CD14-positive monocyte (primary cell): ENCODE measurements at regions not wholly inside any gene's neighbourhood (a gene's known extent, or its start where the extent isn't known, plus 50 kb on each side); places are given as distances from the start of the nearest gene placed in this dataset.

Experiments
- DNase-seq, 3 donors: peaks; one replicate each; pipeline ENCODE4 v3.0.0-alpha.2; 2011 to 2022
- H2AFZ ChIP-seq: 2 replicates; pipeline ENCODE4 v1.6.0; 2012; ENCODE audit warnings: mild to moderate bottlenecking, low read depth, low read length, inconsistent platforms; ENCODE audit not compliant: insufficient read depth, poor library complexity, severe bottlenecking
- H3K27ac ChIP-seq, 2 donors: 1 replicate in 1 of 2; 2 replicates in 1 of 2; pipeline ENCODE4 v1.5.1; 2012 to 2013; ENCODE audit warnings: low read length in 2 of 2, control low read depth in 1 of 2, inconsistent platforms in 1 of 2, low read depth in 1 of 2, mild to moderate bottlenecking in 1 of 2
- H3K27me3 ChIP-seq, 2 donors: one replicate each; pipeline versions ENCODE4 v1.6.0 to v1.6.1; 2011 to 2013; ENCODE audit warnings: low read length in 2 of 2; ENCODE audit not compliant: control insufficient read depth in 2 of 2, insufficient read depth in 2 of 2
- H3K36me3 ChIP-seq, 2 donors: replicated peaks in 1 of 2; 1 replicate in 1 of 2; 2 replicates in 1 of 2; pipeline versions ENCODE4 v1.5.1 to v1.6.1; 2012 to 2013; ENCODE audit warnings: low read length in 2 of 2, control low read depth in 1 of 2, inconsistent platforms in 1 of 2, mild to moderate bottlenecking in 1 of 2; ENCODE audit not compliant: insufficient read depth in 2 of 2, control insufficient read depth in 1 of 2
- H3K4me1 ChIP-seq, 2 donors: 1 replicate in 1 of 2; 2 replicates in 1 of 2; pipeline versions ENCODE4 v1.5.1 to v1.6.1; 2012 to 2013; ENCODE audit warnings: low read length in 2 of 2, control low read depth in 1 of 2, inconsistent platforms in 1 of 2, mild to moderate bottlenecking in 1 of 2, moderate library complexity in 1 of 2; ENCODE audit not compliant: insufficient read depth in 2 of 2, control insufficient read depth in 1 of 2
- H3K4me2 ChIP-seq: replicated peaks from 2 replicates; pipeline ENCODE3; 2012; ENCODE audit warnings: low read length, moderate library complexity, mild to moderate bottlenecking; ENCODE audit not compliant: poor library complexity, severe bottlenecking; ENCODE audit errors: extremely low read depth
- H3K4me3 ChIP-seq, 3 experiments: fragments of 200-600 bp in 1 of 3; sonication (generic) in 1 of 3; replicated peaks in 1 of 3; 1 replicate in 2 of 3; 2 replicates in 1 of 3; pipeline ENCODE4 v1.5.1; 2011 to 2013; ENCODE audit warnings: low read length in 3 of 3, mild to moderate bottlenecking in 3 of 3, control low read depth in 2 of 3, low read depth in 2 of 3, inconsistent platforms in 1 of 3, moderate library complexity in 1 of 3
- H3K79me2 ChIP-seq: 2 replicates; pipeline ENCODE4 v1.6.0; 2012; ENCODE audit warnings: mild to moderate bottlenecking, control low read depth, inconsistent platforms, low read length, moderate library complexity; ENCODE audit not compliant: insufficient read depth
- H3K9ac ChIP-seq: 2 replicates; pipeline ENCODE4 v1.6.0; 2017; ENCODE audit warnings: low read length, mild to moderate bottlenecking; ENCODE audit not compliant: insufficient read depth, poor library complexity, severe bottlenecking
- H3K9me3 ChIP-seq, 2 donors: replicated peaks in 1 of 2; 1 replicate in 1 of 2; 2 replicates in 1 of 2; pipeline versions ENCODE4 v1.5.1 to v1.6.1; 2012 to 2013; ENCODE audit warnings: low read length in 2 of 2, control low read depth in 1 of 2; ENCODE audit not compliant: control insufficient read depth in 1 of 2, insufficient read depth in 1 of 2
- H4K20me1 ChIP-seq: 2 replicates; pipeline ENCODE4 v1.6.0; 2012; ENCODE audit warnings: mild to moderate bottlenecking, low read length, control low read depth, moderate library complexity; ENCODE audit not compliant: insufficient read depth
- H3K27ac Mint-ChIP-seq, 7 donors: one replicate each; pipeline ENCODE4 v1.8.0; 2020; ENCODE audit warnings: mild to moderate bottlenecking in 7 of 7, mixed read lengths in 7 of 7, moderate library complexity in 6 of 7, inconsistent platforms in 2 of 7
- H3K27me3 Mint-ChIP-seq, 3 donors: one replicate each; pipeline ENCODE4 v1.8.0; 2021 to 2022; ENCODE audit warnings: low read depth in 3 of 3, mild to moderate bottlenecking in 3 of 3, mixed read lengths in 3 of 3, moderate library complexity in 3 of 3, inconsistent platforms in 1 of 3
- H3K36me3 Mint-ChIP-seq, 2 donors: one replicate each; pipeline ENCODE4 v1.8.0; 2020; ENCODE audit warnings: mixed read lengths in 2 of 2, inconsistent platforms in 1 of 2, mild to moderate bottlenecking in 1 of 2
- H3K4me1 Mint-ChIP-seq: one replicate; pipeline ENCODE4 v1.8.0; 2020; ENCODE audit warnings: mild to moderate bottlenecking, mixed read lengths
- H3K4me3 Mint-ChIP-seq, 2 donors: one replicate each; pipeline ENCODE4 v1.8.0; 2020; ENCODE audit warnings: mild to moderate bottlenecking in 2 of 2, mixed read lengths in 2 of 2, moderate library complexity in 1 of 2
- H3K9me3 Mint-ChIP-seq, 7 donors: one replicate each; pipeline ENCODE4 v1.8.0; 2020 to 2022; ENCODE audit warnings: mixed read lengths in 7 of 7, mild to moderate bottlenecking in 6 of 7, moderate library complexity in 6 of 7, inconsistent platforms in 2 of 7
- CTCF ChIP-seq: fragments of 200-600 bp; IDR thresholded peaks from one replicate; pipeline ENCODE4 v1.8.0; 2022; ENCODE audit warnings: antibody characterized with exemption, mild to moderate bottlenecking
- WGBS: methylation state at CpG from one replicate; pipeline ENCODE4 v1.1.5; 2013; ENCODE audit warnings: missing lambda C conversion rate; ENCODE audit not compliant: insufficient coverage; 5-methylcytosine and 5-hydroxymethylcytosine counted together
- intact Hi-C, 2 donors: fragments of 100-400 bp; cut with micrococcal nuclease; formaldehyde crosslinking; loops; one replicate each; pipeline versions ENCODE4 v1.15.0 to v1.15.1; 2023

- Histone ChIP-seq H3K27ac (no peak overlapping the region), H3K36me3 (no peaks in the 10 kb centered on the region), H3K4me1 (no peaks in the 10 kb centered on the region), H3K4me3 (no peak overlapping the region), H2AFZ (no peak overlapping the region), H3K4me2 (no peak overlapping the region), H3K79me2 (no peaks in the 10 kb centered on the region), H3K9me3 (peaks cover 0 to 10% of the 10 kb centered on the region in 2 donors), H4K20me1 (no peaks in the 10 kb centered on the region), H3K27me3 (no peaks in the 10 kb centered on the region), H3K9ac (no peak overlapping the region)
- no peaks in the 10 kb centered on the region for H3K4me1 Mint-ChIP-seq
- intact Hi-C loops, result no loop called here
- H3K27ac Mint-ChIP-seq, result no peak overlapping the region
- H3K9me3 Mint-ChIP-seq, result peaks cover 0 to 13% (median 4%) of the 10 kb centered on the region in 7 donors
- peaks cover 0 to 4% (median 2%) of the 10 kb centered on the region in 3 donors for H3K27me3 Mint-ChIP-seq
- no peak for DNase-seq
- no peaks in the 10 kb centered on the region for H3K36me3 Mint-ChIP-seq
- no peak for TF ChIP-seq CTCF
- no peak overlapping the region for H3K4me3 Mint-ChIP-seq
Observed at GRCh38 chr3:118468801-118469200, 565.8 kb downstream of the IGSF11 start.

- Mint-ChIP-seq H3K4me1 (no peaks in the 10 kb centered on the region), H3K9me3 (peaks cover 2 to 13% (median 3%) of the 10 kb centered on the region in 7 donors), H3K4me3 (no peak overlapping the region), H3K27ac (no peak overlapping the region), H3K36me3 (no peaks in the 10 kb centered on the region), H3K27me3 (peaks cover 0 to 3% (median 0%) of the 10 kb centered on the region in 3 donors)
- no peak overlapping the region for H2AFZ ChIP-seq
- TF ChIP-seq CTCF, result no peak
- no peaks in the 10 kb centered on the region for H4K20me1 ChIP-seq
- no peaks in the 10 kb centered on the region for H3K36me3 ChIP-seq
- H3K27me3 ChIP-seq, result no peaks in the 10 kb centered on the region
- WGBS, result no CpG with 5 or more reads among the region's 1 CpG
- intact Hi-C loops, result no loop called here
- peaks cover 0 to 4% of the 10 kb centered on the region in 2 donors for H3K9me3 ChIP-seq
- no peaks in the 10 kb centered on the region for H3K4me1 ChIP-seq
- no peak overlapping the region for H3K4me3 ChIP-seq
- H3K79me2 ChIP-seq, result no peaks in the 10 kb centered on the region
- DNase-seq, result no peak
- no peak overlapping the region for H3K9ac ChIP-seq
- H3K27ac ChIP-seq, result no peak overlapping the region
- H3K4me2 ChIP-seq, result no peak overlapping the region
Observed at GRCh38 chr3:118472586-118472985, 562.1 kb downstream of the IGSF11 start.
